Sigmoid colon (tissue), 3 donors: ENCODE measurements at regions not wholly inside any gene's neighbourhood (a gene's known extent, or its start where the extent isn't known, plus 50 kb on each side); places are given as distances from the start of the nearest gene placed in this dataset.

Experiments
- POLR2A ChIP-seq, 2 donors: fragments of 450-650 bp; IDR thresholded peaks; one replicate each; pipeline ENCODE4 v1.6.1; 2016; ENCODE audit warnings: antibody characterized with exemption in 2 of 2, mild to moderate bottlenecking in 2 of 2, moderate library complexity in 2 of 2
- TF ChIP-seq, protein P1 (sequence below), 4 experiments: fragments of 450-650 bp in 3 of 4; fragments of 200-600 bp in 1 of 4; IDR thresholded peaks; one replicate each; pipeline ENCODE4 v1.5.1; 2016 to 2019; ENCODE audit warnings: antibody characterized with exemption in 4 of 4, mild to moderate bottlenecking in 3 of 4, moderate library complexity in 2 of 4

DNA sequence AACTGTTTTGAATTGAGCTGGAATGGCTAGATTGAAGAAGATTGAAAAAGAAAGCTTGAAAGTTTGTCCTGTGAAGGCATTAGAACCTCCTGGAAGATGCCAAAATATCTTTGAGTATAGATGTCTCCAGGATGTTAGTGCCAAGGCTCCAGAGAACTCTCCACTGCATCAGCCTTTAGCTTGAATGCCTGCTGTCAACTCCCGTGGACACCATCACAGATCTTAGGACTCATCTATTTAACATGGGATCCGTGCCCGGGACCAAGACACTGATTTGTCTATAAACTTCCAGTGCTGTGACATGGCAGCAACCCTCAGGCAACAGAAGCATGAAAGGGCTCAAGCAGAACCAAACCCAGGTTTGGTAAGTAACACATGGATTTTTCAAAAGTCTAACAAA lies 670.9 kb upstream of the ST8SIA4 start:
- TF ChIP-seq, protein P1, sequence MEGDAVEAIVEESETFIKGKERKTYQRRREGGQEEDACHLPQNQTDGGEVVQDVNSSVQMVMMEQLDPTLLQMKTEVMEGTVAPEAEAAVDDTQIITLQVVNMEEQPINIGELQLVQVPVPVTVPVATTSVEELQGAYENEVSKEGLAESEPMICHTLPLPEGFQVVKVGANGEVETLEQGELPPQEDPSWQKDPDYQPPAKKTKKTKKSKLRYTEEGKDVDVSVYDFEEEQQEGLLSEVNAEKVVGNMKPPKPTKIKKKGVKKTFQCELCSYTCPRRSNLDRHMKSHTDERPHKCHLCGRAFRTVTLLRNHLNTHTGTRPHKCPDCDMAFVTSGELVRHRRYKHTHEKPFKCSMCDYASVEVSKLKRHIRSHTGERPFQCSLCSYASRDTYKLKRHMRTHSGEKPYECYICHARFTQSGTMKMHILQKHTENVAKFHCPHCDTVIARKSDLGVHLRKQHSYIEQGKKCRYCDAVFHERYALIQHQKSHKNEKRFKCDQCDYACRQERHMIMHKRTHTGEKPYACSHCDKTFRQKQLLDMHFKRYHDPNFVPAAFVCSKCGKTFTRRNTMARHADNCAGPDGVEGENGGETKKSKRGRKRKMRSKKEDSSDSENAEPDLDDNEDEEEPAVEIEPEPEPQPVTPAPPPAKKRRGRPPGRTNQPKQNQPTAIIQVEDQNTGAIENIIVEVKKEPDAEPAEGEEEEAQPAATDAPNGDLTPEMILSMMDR (IDR thresholded peaks at IDR 0.05) = no peak
- no peak for TF ChIP-seq POLR2A (IDR thresholded peaks at IDR 0.05)
